OCI-LY7 (cell line): ENCODE measurements at regions not wholly inside any gene's neighbourhood (a gene's known extent, or its start where the extent isn't known, plus 50 kb on each side); places are given as distances from the start of the nearest gene placed in this dataset.

Source experiments
- CTCF ChIP-seq: fragments of 200-600 bp; sonication (generic); conservative IDR thresholded peaks from 2 replicates; pipeline ENCODE4 v1.5.1; 2014; ENCODE audit warnings: mild to moderate bottlenecking, antibody characterized with exemption, low read length, moderate library complexity, mixed read lengths
- EZH2phosphoT487 ChIP-seq: fragments of 200-600 bp; sonication (generic); IDR thresholded peaks from 2 replicates; pipeline ENCODE4 v1.6.1; 2018; ENCODE audit warnings: low read depth, borderline replicate concordance, mild to moderate bottlenecking, mixed run types, antibody characterized with exemption, low read length, moderate library complexity, mixed read lengths

GRCh38 chr2:120428748-120429147 lies 82.8 kb downstream of the INHBB start:
- TF ChIP-seq CTCF = no peak
- no peak for TF ChIP-seq EZH2phosphoT487
